ENCODE measurements at regions not wholly inside any gene's neighbourhood (a gene's known extent, or its start where the extent isn't known, plus 50 kb on each side); places are given as distances from the start of the nearest gene placed in this dataset.

DNA sequence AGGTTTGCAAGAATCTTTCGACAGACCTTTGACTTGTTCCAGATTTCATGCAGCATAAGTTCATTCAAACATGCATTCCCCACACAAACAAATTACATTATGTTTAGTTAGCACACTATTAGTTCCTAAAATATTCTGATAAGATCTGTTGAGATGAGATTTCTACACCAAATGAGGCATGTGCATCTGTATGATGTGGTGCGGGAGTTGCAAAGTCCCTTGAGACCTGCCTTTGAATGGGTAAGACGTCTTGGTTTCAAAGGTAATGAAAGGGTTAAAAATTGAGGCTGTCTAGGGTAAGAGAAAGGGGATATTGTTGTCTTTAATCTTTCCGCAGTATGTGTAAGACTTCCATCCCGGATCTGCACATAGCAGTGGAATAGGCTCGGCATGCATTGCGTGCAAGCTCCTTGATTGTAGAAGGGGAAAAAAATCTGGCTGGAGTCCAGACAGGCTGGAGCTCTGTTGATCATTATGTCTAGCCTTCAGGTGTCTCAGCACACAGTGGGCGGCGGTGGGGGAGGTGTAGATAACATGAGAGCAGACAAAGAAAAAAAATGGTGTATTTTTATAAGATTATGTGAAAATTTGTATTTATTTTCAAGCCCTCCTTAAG is 296.6 kb downstream of the PTPRC start:
- TF ChIP-seq, protein P1, sequence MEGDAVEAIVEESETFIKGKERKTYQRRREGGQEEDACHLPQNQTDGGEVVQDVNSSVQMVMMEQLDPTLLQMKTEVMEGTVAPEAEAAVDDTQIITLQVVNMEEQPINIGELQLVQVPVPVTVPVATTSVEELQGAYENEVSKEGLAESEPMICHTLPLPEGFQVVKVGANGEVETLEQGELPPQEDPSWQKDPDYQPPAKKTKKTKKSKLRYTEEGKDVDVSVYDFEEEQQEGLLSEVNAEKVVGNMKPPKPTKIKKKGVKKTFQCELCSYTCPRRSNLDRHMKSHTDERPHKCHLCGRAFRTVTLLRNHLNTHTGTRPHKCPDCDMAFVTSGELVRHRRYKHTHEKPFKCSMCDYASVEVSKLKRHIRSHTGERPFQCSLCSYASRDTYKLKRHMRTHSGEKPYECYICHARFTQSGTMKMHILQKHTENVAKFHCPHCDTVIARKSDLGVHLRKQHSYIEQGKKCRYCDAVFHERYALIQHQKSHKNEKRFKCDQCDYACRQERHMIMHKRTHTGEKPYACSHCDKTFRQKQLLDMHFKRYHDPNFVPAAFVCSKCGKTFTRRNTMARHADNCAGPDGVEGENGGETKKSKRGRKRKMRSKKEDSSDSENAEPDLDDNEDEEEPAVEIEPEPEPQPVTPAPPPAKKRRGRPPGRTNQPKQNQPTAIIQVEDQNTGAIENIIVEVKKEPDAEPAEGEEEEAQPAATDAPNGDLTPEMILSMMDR (IDR thresholded peaks at IDR 0.05; ENCODE audit: insufficient read depth, low read depth, low read length) = no peak
- TF ChIP-seq EZH2 (IDR thresholded peaks at IDR 0.05; ENCODE audit: insufficient read depth, low read length) = no peak

Data from astrocyte (in vitro differentiated cells and primary cell).